ENCODE measurements at regions not wholly inside any gene's neighbourhood (a gene's known extent, or its start where the extent isn't known, plus 50 kb on each side); places are given as distances from the start of the nearest gene placed in this dataset.

- DNase-seq (ENCODE audit: low spot score), result no peak
Measured at GRCh38 chr3:106215047-106215446, 346.2 kb upstream of the CBLB start.

GRCh38 chr3:106217745-106218144 is 348.9 kb upstream of the CBLB start:
- DNase-seq (ENCODE audit: low spot score), result no peak

GRCh38 chr3:106227068-106227467 is 358.3 kb upstream of the CBLB start:
- DNase-seq (ENCODE audit: low spot score), result no peak

GRCh38 chr3:106228271-106228670 is 359.5 kb upstream of the CBLB start:
- DNase-seq (ENCODE audit: low spot score), result no peak

GRCh38 chr3:106229495-106230278 is 360.9 kb upstream of the CBLB start:
- no peak for DNase-seq (ENCODE audit: low spot score)

- no peak for DNase-seq (ENCODE audit: low spot score)
Measured at GRCh38 chr3:106231086-106231485, 362.3 kb upstream of the CBLB start.

- DNase-seq (ENCODE audit: low spot score), result no peak
Measured at GRCh38 chr3:106232956-106233355, 364.1 kb upstream of the CBLB start.

- no peak for DNase-seq (ENCODE audit: low spot score)
Measured at GRCh38 chr3:106239195-106239697, 370.4 kb upstream of the CBLB start.

GRCh38 chr3:106241593-106241992 is 372.8 kb upstream of the CBLB start:
- DNase-seq (ENCODE audit: low spot score), result no peak

- DNase-seq (ENCODE audit: low spot score), result no peak
Measured at GRCh38 chr3:106242781-106243180, 374.0 kb upstream of the CBLB start.

GRCh38 chr3:106245400-106245799 is 376.6 kb upstream of the CBLB start:
- DNase-seq (ENCODE audit: low spot score), result no peak

GRCh38 chr3:106247902-106248684 is 379.3 kb upstream of the CBLB start:
- no peak for DNase-seq (ENCODE audit: low spot score)

GRCh38 chr3:106249159-106249558 is 380.3 kb upstream of the CBLB start:
- DNase-seq (ENCODE audit: low spot score), result no peak

- DNase-seq (ENCODE audit: low spot score), result no peak
Measured at GRCh38 chr3:106249981-106250380, 381.2 kb upstream of the CBLB start.

GRCh38 chr3:106251160-106251892 is 382.5 kb upstream of the CBLB start:
- DNase-seq (ENCODE audit: low spot score), result no peak

GRCh38 chr3:106255870-106256248 is 387.0 kb upstream of the CBLB start:
- DNase-seq (ENCODE audit: low spot score), result no peak

- DNase-seq (ENCODE audit: low spot score), result no peak
Measured at GRCh38 chr3:106256249-106256957, 387.6 kb upstream of the CBLB start.

- no peak for DNase-seq (ENCODE audit: low spot score)
Measured at GRCh38 chr3:106257172-106257571, 388.4 kb upstream of the CBLB start.

GRCh38 chr3:106261396-106261795 is 392.6 kb upstream of the CBLB start:
- DNase-seq (ENCODE audit: low spot score), result no peak

- no peak for DNase-seq (ENCODE audit: low spot score)
Measured at GRCh38 chr3:106261915-106262683, 393.3 kb upstream of the CBLB start.

GRCh38 chr3:106263011-106263410 is 394.2 kb upstream of the CBLB start:
- no peak for DNase-seq (ENCODE audit: low spot score)
